ENCODE measurements at regions not wholly inside any gene's neighbourhood (a gene's known extent, or its start where the extent isn't known, plus 50 kb on each side); places are given as distances from the start of the nearest gene placed in this dataset.

- TF ChIP-seq POLR2A (IDR thresholded peaks at IDR 0.05; ENCODE audit: low read length) (no peak), GATA1 (IDR thresholded peaks at IDR 0.05; ENCODE audit: low read depth, low read length) (no peak)
Observed at GRCh38 chr3:22746221-22746620, 456.9 kb upstream of the UBE2E2 start.

Measured in erythroblast (primary cell).